ENCODE measurements at regions not wholly inside any gene's neighbourhood (a gene's known extent, or its start where the extent isn't known, plus 50 kb on each side); places are given as distances from the start of the nearest gene placed in this dataset.

DNA sequence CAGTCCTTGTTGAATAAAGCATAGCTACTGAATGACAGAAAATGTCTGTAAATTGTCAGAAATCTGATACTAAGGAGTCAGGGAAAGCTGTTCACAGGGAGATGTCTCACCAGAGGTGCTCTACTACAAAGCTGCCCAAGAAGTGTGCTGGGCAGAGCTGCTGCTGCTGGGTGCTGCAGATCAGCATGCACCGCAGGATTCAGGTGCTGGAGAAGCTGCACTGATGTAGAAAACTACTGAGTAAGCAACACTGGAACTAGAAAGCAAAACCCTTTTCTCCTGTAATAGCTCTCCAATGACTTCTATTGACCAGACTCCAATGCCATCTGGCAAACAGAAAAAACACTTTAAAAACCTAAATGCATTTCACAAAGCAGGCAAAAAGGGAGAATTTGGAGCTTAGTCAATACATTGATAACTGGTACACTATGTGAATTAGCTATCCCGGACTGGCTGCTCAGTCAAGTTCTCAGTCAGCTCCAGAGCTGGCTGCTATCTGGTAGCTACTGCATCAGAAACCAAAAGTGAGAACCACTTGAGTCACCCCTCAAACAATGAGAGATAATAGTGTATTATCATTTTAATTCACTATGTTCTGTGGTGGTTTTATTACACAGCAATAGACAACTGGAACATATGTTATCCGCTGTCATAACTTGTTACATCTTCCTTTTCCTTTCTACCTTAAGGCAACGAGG is 493.1 kb downstream of the CPS1 start:
- Mint-ChIP-seq H3K27ac (no peak overlapping the region), H3K36me3 (no peaks in the 10 kb centered on the region), H3K4me3 (no peak overlapping the region), H3K4me1 (ENCODE audit: unreplicated experiment) (peaks cover 3% of the 10 kb centered on the region), H3K9me3 (no peaks in the 10 kb centered on the region), H3K27me3 (no peaks in the 10 kb centered on the region)
- no peak for DNase-seq (ENCODE audit: extremely low spot score, unreplicated experiment)
- TF ChIP-seq, protein P1, sequence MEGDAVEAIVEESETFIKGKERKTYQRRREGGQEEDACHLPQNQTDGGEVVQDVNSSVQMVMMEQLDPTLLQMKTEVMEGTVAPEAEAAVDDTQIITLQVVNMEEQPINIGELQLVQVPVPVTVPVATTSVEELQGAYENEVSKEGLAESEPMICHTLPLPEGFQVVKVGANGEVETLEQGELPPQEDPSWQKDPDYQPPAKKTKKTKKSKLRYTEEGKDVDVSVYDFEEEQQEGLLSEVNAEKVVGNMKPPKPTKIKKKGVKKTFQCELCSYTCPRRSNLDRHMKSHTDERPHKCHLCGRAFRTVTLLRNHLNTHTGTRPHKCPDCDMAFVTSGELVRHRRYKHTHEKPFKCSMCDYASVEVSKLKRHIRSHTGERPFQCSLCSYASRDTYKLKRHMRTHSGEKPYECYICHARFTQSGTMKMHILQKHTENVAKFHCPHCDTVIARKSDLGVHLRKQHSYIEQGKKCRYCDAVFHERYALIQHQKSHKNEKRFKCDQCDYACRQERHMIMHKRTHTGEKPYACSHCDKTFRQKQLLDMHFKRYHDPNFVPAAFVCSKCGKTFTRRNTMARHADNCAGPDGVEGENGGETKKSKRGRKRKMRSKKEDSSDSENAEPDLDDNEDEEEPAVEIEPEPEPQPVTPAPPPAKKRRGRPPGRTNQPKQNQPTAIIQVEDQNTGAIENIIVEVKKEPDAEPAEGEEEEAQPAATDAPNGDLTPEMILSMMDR (conservative IDR thresholded peaks at IDR 0.05) = no peak

DNA sequence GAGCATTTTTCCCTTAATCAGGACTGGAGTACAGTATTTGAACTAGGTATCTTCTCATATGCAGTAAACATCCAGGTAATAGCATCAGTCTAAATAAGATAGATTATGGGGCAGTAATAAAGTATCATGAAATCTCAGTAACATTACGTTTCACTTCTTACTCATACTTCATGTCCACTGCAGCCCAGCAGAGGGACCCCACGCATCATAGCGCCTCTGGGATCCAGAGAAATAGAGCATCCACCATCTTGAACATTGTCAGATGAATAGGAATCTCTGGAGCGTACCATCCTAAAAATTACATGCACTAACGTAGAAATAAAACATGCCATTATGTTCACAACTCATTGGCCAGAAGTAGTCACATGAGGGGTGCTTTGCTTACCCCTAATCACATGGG is 499.0 kb downstream of the CPS1 start:
- no peak for DNase-seq (ENCODE audit: extremely low spot score, unreplicated experiment)
- H3K4me3 Mint-ChIP-seq = no peak overlapping the region

DNA sequence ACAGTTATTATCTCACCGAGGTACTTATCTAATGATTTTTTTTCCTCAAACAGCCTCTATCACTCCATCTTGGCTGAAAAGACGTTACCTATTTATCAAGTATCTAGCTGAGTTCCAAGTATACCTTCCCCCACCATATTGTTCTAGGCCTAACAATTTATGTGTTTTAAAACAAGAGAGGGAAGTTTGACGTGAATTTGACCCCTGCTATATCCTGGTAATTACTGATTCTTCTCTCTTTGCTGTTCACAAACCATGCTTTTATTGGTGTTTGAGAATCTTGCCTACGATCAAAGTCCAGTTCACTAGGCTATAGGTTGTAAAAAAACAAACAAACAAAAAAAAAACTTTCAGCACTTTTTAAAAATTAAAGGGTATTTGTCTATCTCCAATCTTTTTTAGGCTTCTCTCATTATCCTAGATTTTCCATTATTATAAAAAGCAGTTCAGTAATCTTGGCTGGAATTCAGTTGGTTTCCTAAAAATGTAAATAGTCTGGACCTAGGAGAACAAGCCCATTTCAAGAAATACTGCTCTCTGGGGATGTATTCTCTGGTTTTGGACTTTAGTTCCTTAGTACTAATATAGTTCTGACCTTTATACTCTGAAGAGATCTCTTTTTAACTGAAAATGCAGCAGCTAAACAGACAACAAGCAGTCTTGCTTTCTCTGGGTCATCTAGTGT is 505.4 kb downstream of the CPS1 start:
- Mint-ChIP-seq H3K9me3 (no peaks in the 10 kb centered on the region), H3K4me1 (ENCODE audit: unreplicated experiment) (no peaks in the 10 kb centered on the region), H3K4me3 (no peak overlapping the region), H3K36me3 (no peaks in the 10 kb centered on the region), H3K27ac (no peak overlapping the region), H3K27me3 (no peaks in the 10 kb centered on the region)
- TF ChIP-seq, protein P1 (conservative IDR thresholded peaks at IDR 0.05) = no peak
- no peak for DNase-seq (ENCODE audit: extremely low spot score, unreplicated experiment)

More for the DNA sequence above, 499.0 kb downstream of the CPS1 start:
- Mint-ChIP-seq H3K9me3 (no peaks in the 10 kb centered on the region), H3K4me1 (ENCODE audit: unreplicated experiment) (no peaks in the 10 kb centered on the region), H3K27ac (no peak overlapping the region), H3K27me3 (no peaks in the 10 kb centered on the region), H3K36me3 (no peaks in the 10 kb centered on the region)
- TF ChIP-seq, protein P1 (conservative IDR thresholded peaks at IDR 0.05) = peak; percentile 62

DNA sequence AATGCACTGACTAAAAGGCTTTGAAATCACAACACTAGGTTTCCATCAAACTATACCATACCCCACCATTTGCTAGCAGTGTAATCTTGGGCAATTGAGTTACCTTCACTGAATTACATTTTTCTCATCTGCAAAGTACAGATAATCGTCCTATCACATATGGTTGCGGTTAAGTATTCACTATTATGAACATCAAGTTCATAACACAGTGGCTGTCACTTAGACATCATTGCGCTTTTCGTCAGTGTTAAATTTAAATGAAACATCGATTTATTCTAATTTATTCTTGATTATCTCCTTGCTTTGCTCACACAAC is 505.9 kb downstream of the CPS1 start:
- no peaks in the 10 kb centered on the region for H3K4me1 Mint-ChIP-seq (ENCODE audit: unreplicated experiment)
- no peaks in the 10 kb centered on the region for H3K27me3 Mint-ChIP-seq
- no peaks in the 10 kb centered on the region for H3K36me3 Mint-ChIP-seq
- no peak overlapping the region for H3K4me3 Mint-ChIP-seq
- H3K9me3 Mint-ChIP-seq = no peaks in the 10 kb centered on the region
- TF ChIP-seq, protein P1 (conservative IDR thresholded peaks at IDR 0.05) = no peak
- no peak for DNase-seq (ENCODE audit: extremely low spot score, unreplicated experiment)
- H3K27ac Mint-ChIP-seq = no peak overlapping the region

DNA sequence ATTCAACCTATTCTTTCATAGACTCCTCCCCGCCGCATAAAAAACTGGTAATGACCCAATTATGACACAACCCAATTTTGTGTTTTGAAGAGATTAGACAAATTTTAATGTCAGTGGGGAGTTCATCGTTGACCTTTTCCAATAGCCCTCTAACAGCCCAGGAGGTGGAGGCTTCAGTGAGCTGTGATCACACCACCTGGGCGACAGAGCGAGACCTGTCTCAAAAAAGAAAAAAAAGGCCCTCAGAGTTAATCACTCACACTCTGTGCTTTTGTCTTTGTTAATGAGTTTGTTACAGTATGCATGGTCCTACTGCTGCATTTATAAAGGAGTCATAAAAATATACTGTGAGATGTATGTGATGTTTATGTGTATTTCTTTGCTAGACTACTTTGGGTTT is 510.6 kb downstream of the CPS1 start:
- TF ChIP-seq, protein P1 (conservative IDR thresholded peaks at IDR 0.05) = no peak
- Mint-ChIP-seq H3K36me3 (no peaks in the 10 kb centered on the region), H3K27me3 (no peaks in the 10 kb centered on the region), H3K27ac (no peak overlapping the region), H3K9me3 (no peaks in the 10 kb centered on the region), H3K4me1 (ENCODE audit: unreplicated experiment) (no peaks in the 10 kb centered on the region), H3K4me3 (no peak overlapping the region)
- no peak for DNase-seq (ENCODE audit: extremely low spot score, unreplicated experiment)
